Embryonic facial prominence (tissue), 1 donor: ENCODE measurements at regions not wholly inside any gene's neighbourhood (a gene's known extent, or its start where the extent isn't known, plus 50 kb on each side); places are given as distances from the start of the nearest gene placed in this dataset.

Experiments used
- DNase-seq: peaks from one replicate; pipeline ENCODE4 v3.0.0-alpha.2; 2016; ENCODE audit errors: extremely low spot score

GRCh38 chr7:94054130-94054529 is 50.0 kb upstream of the BET1 start:
- no peak for DNase-seq

- DNase-seq, result no peak
These were observed 51.8 kb upstream of the BET1 start for GRCh38 chr7:94055963-94056362.

- DNase-seq, result no peak
These were observed 52.6 kb upstream of the BET1 start for GRCh38 chr7:94056796-94057207.

GRCh38 chr7:94057955-94058354 is 53.8 kb upstream of the BET1 start:
- no peak for DNase-seq

GRCh38 chr7:94059746-94060145 is 55.6 kb upstream of the BET1 start:
- DNase-seq, result no peak

GRCh38 chr7:94060752-94061151 is 56.6 kb upstream of the BET1 start:
- DNase-seq, result no peak

- DNase-seq, result no peak
These were observed 57.2 kb upstream of the BET1 start for GRCh38 chr7:94061326-94061725.

- DNase-seq, result no peak
These were observed 58.2 kb upstream of the BET1 start for GRCh38 chr7:94062372-94062771.

GRCh38 chr7:94064541-94065191 is 60.5 kb upstream of the BET1 start:
- DNase-seq, result no peak

GRCh38 chr7:94067047-94067446 is 62.9 kb upstream of the BET1 start:
- DNase-seq, result no peak

- DNase-seq, result no peak
These were observed 63.4 kb upstream of the BET1 start for GRCh38 chr7:94067506-94067905.

GRCh38 chr7:94069162-94069739 is 65.1 kb upstream of the BET1 start:
- DNase-seq, result no peak

- DNase-seq, result no peak
These were observed 76.4 kb upstream of the BET1 start for GRCh38 chr7:94080551-94080950.

- DNase-seq, result no peak
These were observed 78.0 kb upstream of the BET1 start for GRCh38 chr7:94082126-94082525.

GRCh38 chr7:94087664-94088352 is 83.7 kb upstream of the BET1 start:
- DNase-seq, result no peak

GRCh38 chr7:94088560-94088959 is 84.4 kb upstream of the BET1 start:
- no peak for DNase-seq

- DNase-seq, result no peak
These were observed 85.7 kb upstream of the BET1 start for GRCh38 chr7:94089806-94090205.

- DNase-seq, result no peak
These were observed 88.8 kb upstream of the BET1 start for GRCh38 chr7:94092980-94093379.

- DNase-seq, result no peak
These were observed 90.1 kb upstream of the BET1 start for GRCh38 chr7:94094298-94094697.

- no peak for DNase-seq
These were observed 91.3 kb upstream of the BET1 start for GRCh38 chr7:94095316-94096009.

- DNase-seq, result no peak
These were observed 95.5 kb upstream of the BET1 start for GRCh38 chr7:94099679-94100078.

GRCh38 chr7:94100723-94101345 is 96.7 kb upstream of the BET1 start:
- no peak for DNase-seq
